Uterus (tissue), 2 donors: ENCODE measurements at regions not wholly inside any gene's neighbourhood (a gene's known extent, or its start where the extent isn't known, plus 50 kb on each side); places are given as distances from the start of the nearest gene placed in this dataset.

Experiments used
- CTCF ChIP-seq, 4 experiments: fragments of 200-600 bp in 2 of 4; fragments of 450-650 bp in 2 of 4; sonication (generic) in 2 of 4; IDR thresholded peaks; one replicate each; pipeline ENCODE4 v1.5.1; 2016 to 2019; ENCODE audit warnings: antibody characterized with exemption in 4 of 4, mild to moderate bottlenecking in 2 of 4, moderate library complexity in 1 of 4
- POLR2A ChIP-seq, 2 donors: fragments of 450-650 bp; IDR thresholded peaks; one replicate each; pipeline ENCODE4 v1.6.1; 2016; ENCODE audit warnings: antibody characterized with exemption in 2 of 2, mild to moderate bottlenecking in 1 of 2, moderate library complexity in 1 of 2

- TF ChIP-seq CTCF (IDR thresholded peaks at IDR 0.05) (no peak), POLR2A (IDR thresholded peaks at IDR 0.05) (no peak)
These were observed 353.2 kb upstream of the SOX2 start for GRCh38 chr3:181358562-181358961.
